CD4-positive, alpha-beta T cell (primary cell): ENCODE measurements at regions not wholly inside any gene's neighbourhood (a gene's known extent, or its start where the extent isn't known, plus 50 kb on each side); places are given as distances from the start of the nearest gene placed in this dataset.

Experiments
- ATAC-seq: fragments of 200-7000 bp; cut with Tn5 transposase; one replicate; pipeline ENCODE4 v1.10.0; 2022; ENCODE audit warnings: mild to moderate bottlenecking; ENCODE audit not compliant: poor library complexity
- CTCF ChIA-PET: fragments of 350-600 bp; sonication (Branson Sonifier 250); formaldehyde crosslinking; loops from one replicate; lab custom pipeline; 2021; ENCODE audit warnings: antibody characterized with exemption, inconsistent platforms; lab: Charles Lee
- POLR2A ChIA-PET: fragments of 350-600 bp; sonication (Branson Sonifier 250); formaldehyde crosslinking; loops from one replicate; lab custom pipeline; 2021; ENCODE audit warnings: antibody characterized with exemption, inconsistent platforms; lab: Charles Lee
- DNase-seq, 14 experiments: peaks; one replicate each; pipeline ENCODE4 v3.0.0-alpha.2; 2013 to 2020; ENCODE audit warnings: mixed read lengths in 2 of 14
- H3K27ac ChIP-seq, 2 donors: one replicate each; pipeline versions ENCODE4 v1.5.1 to v1.7.0; 2013; ENCODE audit warnings: low read length in 2 of 2, low read depth in 1 of 2, mild to moderate bottlenecking in 1 of 2
- H3K27me3 ChIP-seq, 2 experiments: 1 replicate in 1 of 2; 2 replicates in 1 of 2; pipeline versions ENCODE4 v1.6.1 to v1.7.0; 2013; ENCODE audit warnings: low read length in 2 of 2, control low read depth in 1 of 2, mild to moderate bottlenecking in 1 of 2, moderate library complexity in 1 of 2; ENCODE audit not compliant: insufficient read depth in 2 of 2, control insufficient read depth in 1 of 2
- H3K36me3 ChIP-seq: one replicate; pipeline ENCODE4 v1.6.1; 2013; ENCODE audit warnings: low read length, control low read depth; ENCODE audit not compliant: insufficient read depth
- H3K4me1 ChIP-seq: one replicate; pipeline ENCODE4 v1.6.1; 2013; ENCODE audit warnings: low read length, control low read depth; ENCODE audit not compliant: insufficient read depth
- H3K4me3 ChIP-seq: one replicate; pipeline ENCODE4 v1.5.1; 2013; ENCODE audit warnings: mild to moderate bottlenecking, low read length, moderate library complexity
- H3K9me3 ChIP-seq, 2 experiments: 1 replicate in 1 of 2; 2 replicates in 1 of 2; pipeline versions ENCODE4 v1.6.1 to v1.7.0; 2013; ENCODE audit warnings: low read length in 2 of 2, mild to moderate bottlenecking in 2 of 2, control low read depth in 1 of 2, moderate library complexity in 1 of 2; ENCODE audit not compliant: control insufficient read depth in 1 of 2, insufficient read depth in 1 of 2
- H3K27ac Mint-ChIP-seq: one replicate; pipeline ENCODE4 v1.8.0; 2020; ENCODE audit warnings: mixed read lengths
- H3K27me3 Mint-ChIP-seq: one replicate; pipeline ENCODE4 v1.8.0; 2021; ENCODE audit warnings: mixed read lengths
- H3K36me3 Mint-ChIP-seq: one replicate; pipeline ENCODE4 v1.8.0; 2021; ENCODE audit warnings: low read depth, mixed read lengths
- H3K4me1 Mint-ChIP-seq: one replicate; pipeline ENCODE4 v1.8.0; 2021; ENCODE audit warnings: low read depth, mixed read lengths
- H3K4me3 Mint-ChIP-seq: one replicate; pipeline ENCODE4 v1.8.0; 2020; ENCODE audit warnings: mild to moderate bottlenecking, mixed read lengths
- H3K9me3 Mint-ChIP-seq: one replicate; pipeline ENCODE4 v1.8.0; 2020; ENCODE audit warnings: mixed read lengths
- intact Hi-C, 2 experiments: fragments of 100-400 bp; cut with DNase I in 1 of 2; cut with micrococcal nuclease in 1 of 2; formaldehyde crosslinking; loops; one replicate each; pipeline versions ENCODE4 v1.15.1 to v1.9.0; 2023 to 2025; cut with DNase I, micrococcal nuclease
- TF ChIP-seq, protein P1 (sequence below): fragments of 200-600 bp; IDR thresholded peaks from one replicate; pipeline ENCODE4 v1.8.0; 2022; ENCODE audit warnings: antibody characterized with exemption, mild to moderate bottlenecking

DNA sequence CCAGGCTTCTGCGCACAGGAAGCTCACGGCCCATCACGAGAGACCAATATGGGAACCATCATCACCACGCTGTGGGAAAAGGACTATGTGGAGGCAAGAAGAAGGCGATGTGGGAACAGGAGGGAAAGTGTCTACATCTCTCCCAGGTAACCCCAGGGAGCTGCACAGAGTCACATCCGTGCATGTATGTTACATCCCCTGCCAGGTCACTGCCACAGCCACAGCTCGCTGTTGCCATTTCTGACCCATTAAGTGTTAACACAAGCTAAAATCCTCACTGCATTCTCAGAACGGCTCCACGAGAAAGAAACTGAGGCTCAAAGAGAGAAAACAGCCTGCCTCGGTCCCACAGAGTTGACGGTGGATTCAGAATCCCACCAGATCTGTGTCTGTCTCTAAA, 319.1 kb downstream of the FOXL1 start:
- intact Hi-C loops = no loop called here
- no peaks in the 10 kb centered on the region for H3K9me3 Mint-ChIP-seq
- DNase-seq (no peak), ATAC-seq (no peak)
- CTCF ChIA-PET = no interaction called here
- H3K4me1 Mint-ChIP-seq = no peaks in the 10 kb centered on the region
- Histone ChIP-seq H3K9me3 (peaks cover 0 to 14% of the 10 kb centered on the region in 2 experiments), H3K4me1 (no peaks in the 10 kb centered on the region), H3K36me3 (no peaks in the 10 kb centered on the region), H3K4me3 (no peak overlapping the region), H3K27me3 (peaks cover 0 to 5% of the 10 kb centered on the region in 2 experiments), H3K27ac (no peak overlapping the region)
- H3K4me3 Mint-ChIP-seq = no peak overlapping the region
- no peak overlapping the region for H3K27ac Mint-ChIP-seq
- TF ChIP-seq, protein P1, sequence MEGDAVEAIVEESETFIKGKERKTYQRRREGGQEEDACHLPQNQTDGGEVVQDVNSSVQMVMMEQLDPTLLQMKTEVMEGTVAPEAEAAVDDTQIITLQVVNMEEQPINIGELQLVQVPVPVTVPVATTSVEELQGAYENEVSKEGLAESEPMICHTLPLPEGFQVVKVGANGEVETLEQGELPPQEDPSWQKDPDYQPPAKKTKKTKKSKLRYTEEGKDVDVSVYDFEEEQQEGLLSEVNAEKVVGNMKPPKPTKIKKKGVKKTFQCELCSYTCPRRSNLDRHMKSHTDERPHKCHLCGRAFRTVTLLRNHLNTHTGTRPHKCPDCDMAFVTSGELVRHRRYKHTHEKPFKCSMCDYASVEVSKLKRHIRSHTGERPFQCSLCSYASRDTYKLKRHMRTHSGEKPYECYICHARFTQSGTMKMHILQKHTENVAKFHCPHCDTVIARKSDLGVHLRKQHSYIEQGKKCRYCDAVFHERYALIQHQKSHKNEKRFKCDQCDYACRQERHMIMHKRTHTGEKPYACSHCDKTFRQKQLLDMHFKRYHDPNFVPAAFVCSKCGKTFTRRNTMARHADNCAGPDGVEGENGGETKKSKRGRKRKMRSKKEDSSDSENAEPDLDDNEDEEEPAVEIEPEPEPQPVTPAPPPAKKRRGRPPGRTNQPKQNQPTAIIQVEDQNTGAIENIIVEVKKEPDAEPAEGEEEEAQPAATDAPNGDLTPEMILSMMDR = no peak
- POLR2A ChIA-PET = no interaction called here
- no peaks in the 10 kb centered on the region for H3K27me3 Mint-ChIP-seq
- H3K36me3 Mint-ChIP-seq = no peaks in the 10 kb centered on the region

DNA sequence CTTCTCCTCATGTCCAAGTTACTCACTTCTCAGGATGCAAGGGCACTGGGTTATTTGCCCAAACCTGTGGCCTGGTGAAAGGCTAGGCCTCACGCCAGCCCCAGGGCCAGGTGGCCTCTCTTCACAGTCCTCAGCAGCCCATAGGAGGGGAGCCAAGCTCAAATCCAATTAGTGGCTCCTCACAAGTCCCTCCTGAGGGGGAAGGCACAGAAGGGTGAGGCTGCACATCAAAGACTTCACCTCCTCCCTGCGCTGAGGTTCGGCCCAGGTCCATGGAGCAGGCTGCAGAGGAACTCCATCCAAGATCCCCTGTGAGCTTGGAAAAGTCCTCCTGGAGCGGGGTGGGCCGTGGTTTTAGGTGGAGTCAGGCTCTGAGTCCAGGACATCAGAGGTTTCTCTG, 320.0 kb downstream of the FOXL1 start:
- Mint-ChIP-seq H3K27ac (no peak overlapping the region), H3K27me3 (peaks cover 5% of the 10 kb centered on the region), H3K4me3 (no peak overlapping the region), H3K4me1 (no peaks in the 10 kb centered on the region), H3K36me3 (no peaks in the 10 kb centered on the region), H3K9me3 (no peaks in the 10 kb centered on the region)
- peaks cover 0 to under 1% of the 10 kb centered on the region in 2 experiments for H3K27me3 ChIP-seq
- H3K4me3 ChIP-seq = no peak overlapping the region
- intact Hi-C loops = no loop called here
- CTCF ChIA-PET = no interaction called here
- H3K9me3 ChIP-seq = peaks cover 0 to 14% of the 10 kb centered on the region in 2 experiments
- H3K36me3 ChIP-seq = no peaks in the 10 kb centered on the region
- DNase-seq (no peak), ATAC-seq (no peak)
- no peaks in the 10 kb centered on the region for H3K4me1 ChIP-seq
- POLR2A ChIA-PET = no interaction called here
- TF ChIP-seq, protein P1 = no peak
- no peak overlapping the region for H3K27ac ChIP-seq

DNA sequence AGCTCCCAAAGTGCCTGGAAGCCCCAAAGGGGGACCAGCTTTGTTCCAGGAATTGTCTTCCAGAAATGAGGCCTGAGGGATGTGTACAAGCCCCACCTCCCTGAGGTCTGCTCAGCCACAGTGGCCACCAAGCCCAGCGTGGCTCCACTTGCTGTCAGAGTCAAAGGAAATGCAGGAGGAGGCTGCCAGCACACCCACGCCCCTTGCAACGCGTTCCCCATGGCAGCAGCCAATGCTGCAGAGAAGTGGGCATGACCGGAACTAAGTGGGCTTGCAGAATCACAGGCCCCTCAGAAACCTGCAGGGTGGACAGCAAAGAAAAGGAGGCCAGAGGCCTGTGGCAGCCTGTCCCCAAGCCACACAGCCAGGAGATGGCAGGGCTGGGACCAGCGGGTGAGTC, 320.8 kb downstream of the FOXL1 start:
- intact Hi-C loops = no loop called here
- Histone ChIP-seq H3K9me3 (peaks cover 0 to 10% of the 10 kb centered on the region in 2 experiments), H3K4me1 (no peaks in the 10 kb centered on the region), H3K4me3 (no peak overlapping the region), H3K27ac (no peak overlapping the region), H3K27me3 (no peaks in the 10 kb centered on the region), H3K36me3 (no peaks in the 10 kb centered on the region)
- peaks cover 5% of the 10 kb centered on the region for H3K27me3 Mint-ChIP-seq
- TF ChIP-seq, protein P1 = no peak
- no peak for DNase-seq
- H3K4me3 Mint-ChIP-seq = no peak overlapping the region
- no peaks in the 10 kb centered on the region for H3K36me3 Mint-ChIP-seq
- no peak overlapping the region for H3K27ac Mint-ChIP-seq
- ATAC-seq = no peak
- no peaks in the 10 kb centered on the region for H3K4me1 Mint-ChIP-seq
- ChIA-PET POLR2A (interaction anchor here (0.7 kb wide), 1 partner anchor 1705 kb away, joined by 3 read pairs; no protein-coding TSS in a partner anchor), CTCF (no interaction called here)
- H3K9me3 Mint-ChIP-seq = no peaks in the 10 kb centered on the region
